ENCODE measurements at regions not wholly inside any gene's neighbourhood (a gene's known extent, or its start where the extent isn't known, plus 50 kb on each side); places are given as distances from the start of the nearest gene placed in this dataset.

- WGBS: 88% methylated on average over 2 of the region's 2 CpGs
- intact Hi-C loops (cut with DNase I): no loop called here
- Histone ChIP-seq H3K27ac (no peak overlapping the region), H3K36me3 (no peaks in the 10 kb centered on the region), H3K9me3 (no peaks in the 10 kb centered on the region), H3K27me3 (replicated peaks; ENCODE audit: insufficient read depth) (no peaks in the 10 kb centered on the region), H3K4me1 (replicated peaks) (no peaks in the 10 kb centered on the region), H3K4me3 (no peak overlapping the region)
- DNase-seq (ENCODE audit: low spot score): no peak
- TF ChIP-seq CTCF (IDR thresholded peaks at IDR 0.05) (no peak), POLR2AphosphoS5 (IDR thresholded peaks at IDR 0.05) (no peak), POLR2A (IDR thresholded peaks at IDR 0.05) (no peak)
Observed at GRCh38 chr9:21686738-21687137, 115.7 kb upstream of the MTAP start.

GRCh38 chr9:21687351-21687750 lies 115.1 kb upstream of the MTAP start:
- Histone ChIP-seq H3K9me3 (no peaks in the 10 kb centered on the region), H3K27ac (no peak overlapping the region), H3K36me3 (no peaks in the 10 kb centered on the region), H3K4me3 (no peak overlapping the region), H3K27me3 (replicated peaks; ENCODE audit: insufficient read depth) (no peaks in the 10 kb centered on the region), H3K4me1 (replicated peaks) (no peaks in the 10 kb centered on the region)
- TF ChIP-seq CTCF (IDR thresholded peaks at IDR 0.05): no peak
- DNase-seq (ENCODE audit: low spot score): no peak
- intact Hi-C loops (cut with DNase I): no loop called here

- no peak for TF ChIP-seq CTCF (IDR thresholded peaks at IDR 0.05)
- TF ChIP-seq POLR2AphosphoS5 (IDR thresholded peaks at IDR 0.05): no peak
- TF ChIP-seq POLR2A (IDR thresholded peaks at IDR 0.05): no peak
- intact Hi-C loops (cut with DNase I): no loop called here
- 67% methylated on average over 8 of the region's 8 CpGs for WGBS
- Histone ChIP-seq H3K27ac (no peak overlapping the region), H3K4me1 (replicated peaks) (no peaks in the 10 kb centered on the region), H3K27me3 (replicated peaks; ENCODE audit: insufficient read depth) (no peaks in the 10 kb centered on the region), H3K4me3 (no peak overlapping the region), H3K9me3 (no peaks in the 10 kb centered on the region), H3K36me3 (no peaks in the 10 kb centered on the region)
- DNase-seq (ENCODE audit: low spot score): no peak
Observed at GRCh38 chr9:21688108-21689102, 114.0 kb upstream of the MTAP start.

- intact Hi-C loops (cut with DNase I): no loop called here
- H3K4me1 ChIP-seq (replicated peaks): no peaks in the 10 kb centered on the region
- DNase-seq (ENCODE audit: low spot score): no peak
- WGBS: 74% methylated on average over 1 of the region's 1 CpG
- no peak overlapping the region for H3K27ac ChIP-seq
- H3K36me3 ChIP-seq: no peaks in the 10 kb centered on the region
- H3K27me3 ChIP-seq (replicated peaks; ENCODE audit: insufficient read depth): no peaks in the 10 kb centered on the region
- no peak overlapping the region for H3K4me3 ChIP-seq
- TF ChIP-seq CTCF (IDR thresholded peaks at IDR 0.05) (no peak), POLR2AphosphoS5 (IDR thresholded peaks at IDR 0.05) (no peak), POLR2A (IDR thresholded peaks at IDR 0.05) (no peak)
- no peaks in the 10 kb centered on the region for H3K9me3 ChIP-seq
Observed at GRCh38 chr9:21689854-21690253, 112.6 kb upstream of the MTAP start.

- H3K27me3 ChIP-seq (replicated peaks; ENCODE audit: insufficient read depth): no peaks in the 10 kb centered on the region
- 62% methylated on average over 3 of the region's 3 CpGs for WGBS
- intact Hi-C loops (cut with DNase I): no loop called here
- H3K4me3 ChIP-seq: no peak overlapping the region
- no peaks in the 10 kb centered on the region for H3K9me3 ChIP-seq
- H3K27ac ChIP-seq: no peak overlapping the region
- no peak for DNase-seq (ENCODE audit: low spot score)
- H3K36me3 ChIP-seq: no peaks in the 10 kb centered on the region
- H3K4me1 ChIP-seq (replicated peaks): no peaks in the 10 kb centered on the region
- TF ChIP-seq CTCF (IDR thresholded peaks at IDR 0.05) (no peak), POLR2AphosphoS5 (IDR thresholded peaks at IDR 0.05) (no peak), POLR2A (IDR thresholded peaks at IDR 0.05) (no peak)
Observed at GRCh38 chr9:21690561-21690960, 111.9 kb upstream of the MTAP start.
